HG02623 (cell line): ENCODE measurements at regions not wholly inside any gene's neighbourhood (a gene's known extent, or its start where the extent isn't known, plus 50 kb on each side); places are given as distances from the start of the nearest gene placed in this dataset.

Experiments used
- ATAC-seq: cut with Tn5 transposase; IDR thresholded peaks from one replicate; pipeline ENCODE4 v1.9.1; 2021; ENCODE audit warnings: moderate library complexity; ENCODE audit not compliant: unreplicated experiment

- no peak for ATAC-seq
These were observed 68.7 kb upstream of the MDFIC start for GRCh38 chr7:114853189-114853588.

- ATAC-seq: no peak
These were observed 67.5 kb upstream of the MDFIC start for GRCh38 chr7:114854369-114854768.

- ATAC-seq: no peak
These were observed 65.3 kb upstream of the MDFIC start for GRCh38 chr7:114856625-114857024.

GRCh38 chr7:114857605-114858004 is 64.3 kb upstream of the MDFIC start:
- no peak for ATAC-seq

GRCh38 chr7:114859477-114859876 is 62.4 kb upstream of the MDFIC start:
- ATAC-seq: no peak

- no peak for ATAC-seq
These were observed 61.7 kb upstream of the MDFIC start for GRCh38 chr7:114860206-114860605.

- ATAC-seq: no peak
These were observed 59.5 kb upstream of the MDFIC start for GRCh38 chr7:114862406-114862805.

- no peak for ATAC-seq
These were observed 57.6 kb upstream of the MDFIC start for GRCh38 chr7:114864278-114864677.

GRCh38 chr7:114865564-114865963 is 56.3 kb upstream of the MDFIC start:
- peak; percentile 91 for ATAC-seq
